Nephron (organoid): ENCODE measurements at regions not wholly inside any gene's neighbourhood (a gene's known extent, or its start where the extent isn't known, plus 50 kb on each side); places are given as distances from the start of the nearest gene placed in this dataset.
"Not testable (repeated sequence)": the region's sequence is repeated elsewhere in the genome, so short reads cannot be mapped to it uniquely, and the experiment has no call there.

Experiments
- H3K27ac Mint-ChIP-seq, 3 experiments: 2 replicates each; pipeline ENCODE4 v1.8.0; 2020; ENCODE audit warnings: mixed read lengths in 3 of 3, mild to moderate bottlenecking in 2 of 3, moderate library complexity in 1 of 3
- H3K27me3 Mint-ChIP-seq: 2 replicates; pipeline ENCODE4 v1.8.0; 2021; ENCODE audit warnings: low read depth, mild to moderate bottlenecking, moderate library complexity, mixed read lengths
- H3K36me3 Mint-ChIP-seq: 2 replicates; pipeline ENCODE4 v1.8.0; 2020; ENCODE audit warnings: low read depth, mixed read lengths
- H3K4me1 Mint-ChIP-seq: 2 replicates; pipeline ENCODE4 v1.8.0; 2020; ENCODE audit warnings: mixed read lengths
- H3K4me3 Mint-ChIP-seq, 3 experiments: 2 replicates each; pipeline ENCODE4 v1.8.0; 2020; ENCODE audit warnings: mild to moderate bottlenecking in 3 of 3, mixed read lengths in 3 of 3, moderate library complexity in 2 of 3
- H3K9me3 Mint-ChIP-seq: 2 replicates; pipeline ENCODE4 v1.8.0; 2020; ENCODE audit warnings: mixed read lengths
- CTCF ChIP-seq, 3 experiments: fragments of 200-600 bp; sonication (generic); IDR thresholded peaks; one replicate each; pipeline ENCODE4 v1.5.0; 2021; ENCODE audit warnings: antibody characterized with exemption in 3 of 3; ENCODE audit not compliant: unreplicated experiment in 3 of 3

GRCh38 chr12:77220586-77220985 lies 155.2 kb upstream of the E2F7 start:
- TF ChIP-seq CTCF (IDR thresholded peaks at IDR 0.05; ENCODE audit: unreplicated experiment in 3 of 3) = no peak
- Mint-ChIP-seq H3K4me1 (no peaks in the 10 kb centered on the region), H3K27ac (no peak overlapping the region), H3K4me3 (no peak overlapping the region), H3K9me3 (peaks cover 7% of the 10 kb centered on the region), H3K36me3 (no peaks in the 10 kb centered on the region), H3K27me3 (no peaks in the 10 kb centered on the region)

- peaks cover 8% of the 10 kb centered on the region for H3K9me3 Mint-ChIP-seq
- H3K4me1 Mint-ChIP-seq = peaks cover 5% of the 10 kb centered on the region
- H3K27ac Mint-ChIP-seq = no peak overlapping the region
Measured at GRCh38 chr12:77218278-77218677, 152.9 kb upstream of the E2F7 start.

DNA sequence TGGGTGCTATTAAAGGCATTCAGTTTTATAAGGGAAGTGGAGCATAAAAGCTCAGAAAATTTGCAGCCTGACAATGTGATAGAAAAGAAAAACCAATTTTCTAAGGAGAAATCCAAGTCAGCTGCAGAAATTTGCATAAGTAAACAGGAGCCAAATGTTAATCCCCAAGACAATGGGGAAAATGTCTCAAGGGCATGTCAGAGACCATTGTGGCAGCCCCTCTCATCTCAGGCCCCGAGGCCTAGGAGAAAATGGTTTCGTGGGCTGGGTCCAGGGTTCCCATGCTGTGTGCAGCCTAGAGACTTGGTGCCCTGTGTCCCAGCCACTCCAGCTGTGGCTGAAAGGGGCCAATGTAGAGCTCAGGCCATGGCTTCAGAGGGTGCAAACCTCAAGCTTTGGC lies 150.8 kb upstream of the E2F7 start:
- not testable (repeated sequence) for H3K27ac Mint-ChIP-seq, H3K36me3 Mint-ChIP-seq, H3K4me1 Mint-ChIP-seq, H3K4me3 Mint-ChIP-seq, H3K27me3 Mint-ChIP-seq
- H3K9me3 Mint-ChIP-seq = peaks cover 11% of the 10 kb centered on the region

More at GRCh38 chr12:77218278-77218677, 152.9 kb upstream of the E2F7 start:
- Mint-ChIP-seq H3K4me3 (no peak overlapping the region), H3K36me3 (no peaks in the 10 kb centered on the region), H3K27me3 (no peaks in the 10 kb centered on the region)
- no peak for TF ChIP-seq CTCF (IDR thresholded peaks at IDR 0.05; ENCODE audit: unreplicated experiment in 3 of 3)

DNA sequence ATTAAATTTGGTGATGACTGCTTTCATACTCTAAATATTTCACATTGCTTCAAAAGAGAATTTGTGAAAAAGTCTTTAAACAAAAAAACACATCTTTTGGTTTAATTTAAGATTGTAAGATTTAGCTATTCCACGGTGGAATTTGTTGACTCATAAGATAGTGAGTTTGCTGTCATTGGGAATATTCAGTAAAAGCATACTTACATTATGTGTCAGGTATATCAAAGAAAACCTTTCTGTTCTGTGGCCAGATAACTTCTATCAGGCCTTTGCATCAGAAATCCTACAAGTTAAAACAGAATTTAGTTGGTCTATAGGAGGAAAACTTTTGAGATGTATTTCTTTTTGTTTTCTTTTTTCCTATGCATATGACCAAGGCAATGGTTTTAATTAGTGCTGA lies 148.8 kb upstream of the E2F7 start:
- TF ChIP-seq CTCF (IDR thresholded peaks at IDR 0.05; ENCODE audit: unreplicated experiment in 3 of 3) = no peak
- peaks cover 6% of the 10 kb centered on the region for H3K4me1 Mint-ChIP-seq
- no peak overlapping the region for H3K4me3 Mint-ChIP-seq
- peaks cover 11% of the 10 kb centered on the region for H3K9me3 Mint-ChIP-seq
- H3K27ac Mint-ChIP-seq = no peak overlapping the region
- H3K27me3 Mint-ChIP-seq = no peaks in the 10 kb centered on the region
- no peaks in the 10 kb centered on the region for H3K36me3 Mint-ChIP-seq

GRCh38 chr12:77213319-77213718 lies 147.9 kb upstream of the E2F7 start:
- peaks cover 11% of the 10 kb centered on the region for H3K9me3 Mint-ChIP-seq
- peak overlapping the region in 1 of 3 experiments; percentile 60 for H3K27ac Mint-ChIP-seq
- H3K4me3 Mint-ChIP-seq = no peak overlapping the region
- no peaks in the 10 kb centered on the region for H3K27me3 Mint-ChIP-seq
- no peaks in the 10 kb centered on the region for H3K36me3 Mint-ChIP-seq
- peaks cover 6% of the 10 kb centered on the region for H3K4me1 Mint-ChIP-seq
- TF ChIP-seq CTCF (IDR thresholded peaks at IDR 0.05; ENCODE audit: unreplicated experiment in 3 of 3) = no peak

DNA sequence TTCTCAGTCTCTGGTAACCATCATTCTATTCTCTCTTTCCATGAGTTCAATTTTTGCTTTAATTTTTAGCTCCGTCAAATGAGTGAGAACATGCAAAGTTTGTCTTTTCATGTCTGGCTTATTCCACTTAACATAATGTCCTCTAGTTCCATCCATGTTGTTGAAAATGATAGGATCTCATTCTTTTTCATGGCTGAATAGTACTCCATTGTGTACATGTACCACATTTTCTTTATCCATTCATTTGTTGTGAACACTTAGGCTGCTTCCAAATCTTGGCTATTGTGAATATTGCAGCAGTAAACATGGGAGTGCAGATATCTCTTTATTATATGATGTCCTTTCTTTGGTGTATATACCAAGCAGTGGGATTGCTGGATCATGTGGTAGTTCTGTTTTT lies 145.4 kb upstream of the E2F7 start:
- Mint-ChIP-seq H3K36me3 (no peaks in the 10 kb centered on the region), H3K27ac (no peak overlapping the region), H3K9me3 (peaks cover 6% of the 10 kb centered on the region), H3K4me1 (peaks cover 6% of the 10 kb centered on the region), H3K27me3 (no peaks in the 10 kb centered on the region), H3K4me3 (no peak overlapping the region)
- no peak for TF ChIP-seq CTCF (IDR thresholded peaks at IDR 0.05; ENCODE audit: unreplicated experiment in 3 of 3)
